ENCODE measurements at regions not wholly inside any gene's neighbourhood (a gene's known extent, or its start where the extent isn't known, plus 50 kb on each side); places are given as distances from the start of the nearest gene placed in this dataset.

- H3K9me3 ChIP-seq (ENCODE audit: control insufficient read depth in 1 of 2, insufficient read depth in 1 of 2, low read length in 2 of 2): no peaks in the 10 kb centered on the region
- H3K4me3 ChIP-seq (ENCODE audit: low read length): no peak overlapping the region
- no peaks in the 10 kb centered on the region for H3K36me3 Mint-ChIP-seq (ENCODE audit: low read depth)
- TF ChIP-seq CTCF (IDR thresholded peaks at IDR 0.05): no peak
- no peak for DNase-seq
- ChIA-PET POLR2A (no interaction called here), CTCF (interaction anchor here (1.5 kb wide), 1 partner anchor 11 kb away, joined by 3 read pairs; no protein-coding TSS in a partner anchor)
- H3K4me3 Mint-ChIP-seq: no peak overlapping the region
- no peaks in the 10 kb centered on the region for H3K9me3 Mint-ChIP-seq
- no peaks in the 10 kb centered on the region for H3K36me3 ChIP-seq (ENCODE audit: insufficient read depth, low read length)
- no peak overlapping the region for H3K27ac Mint-ChIP-seq
- H3K27ac ChIP-seq (ENCODE audit: low read depth in 1 of 2, low read length in 2 of 2): no peak overlapping the region
- no peaks in the 10 kb centered on the region for H3K4me1 ChIP-seq (ENCODE audit: insufficient read depth, low read length)
- no peaks in the 10 kb centered on the region for H3K27me3 ChIP-seq (ENCODE audit: control insufficient read depth in 1 of 2, insufficient read depth in 2 of 2, low read length in 2 of 2)
- H3K4me1 Mint-ChIP-seq (ENCODE audit: low read depth): no peaks in the 10 kb centered on the region
- ATAC-seq (ENCODE audit: poor library complexity): no peak
- intact Hi-C loops (cut with DNase I, micrococcal nuclease): no loop called here
- no peaks in the 10 kb centered on the region for H3K27me3 Mint-ChIP-seq
These were observed 935.5 kb downstream of the TMTC2 start for GRCh38 chr12:83622205-83622604.

- Histone ChIP-seq H3K4me1 (ENCODE audit: insufficient read depth, low read length) (no peaks in the 10 kb centered on the region), H3K36me3 (ENCODE audit: insufficient read depth, low read length) (no peaks in the 10 kb centered on the region), H3K4me3 (ENCODE audit: low read length) (no peak overlapping the region), H3K9me3 (ENCODE audit: control insufficient read depth in 1 of 2, insufficient read depth in 1 of 2, low read length in 2 of 2) (no peaks in the 10 kb centered on the region), H3K27me3 (ENCODE audit: control insufficient read depth in 1 of 2, insufficient read depth in 2 of 2, low read length in 2 of 2) (no peaks in the 10 kb centered on the region), H3K27ac (ENCODE audit: low read depth in 1 of 2, low read length in 2 of 2) (no peak overlapping the region)
- no peaks in the 10 kb centered on the region for H3K36me3 Mint-ChIP-seq (ENCODE audit: low read depth)
- H3K4me3 Mint-ChIP-seq: no peak overlapping the region
- peaks cover 3% of the 10 kb centered on the region for H3K9me3 Mint-ChIP-seq
- no peak overlapping the region for H3K27ac Mint-ChIP-seq
- H3K27me3 Mint-ChIP-seq: no peaks in the 10 kb centered on the region
- TF ChIP-seq CTCF (IDR thresholded peaks at IDR 0.05): no peak
- CTCF ChIA-PET: no interaction called here
- POLR2A ChIA-PET: no interaction called here
- no peaks in the 10 kb centered on the region for H3K4me1 Mint-ChIP-seq (ENCODE audit: low read depth)
- DNase-seq (no peak), ATAC-seq (ENCODE audit: poor library complexity) (no peak)
- intact Hi-C loops (cut with DNase I, micrococcal nuclease): no loop called here
These were observed 933.3 kb downstream of the TMTC2 start for GRCh38 chr12:83619973-83620372.

- ChIA-PET POLR2A (interaction anchor here (0.6 kb wide), 1 partner anchor 13 kb away, joined by 3 read pairs; no protein-coding TSS in a partner anchor), CTCF (no interaction called here)
- H3K36me3 Mint-ChIP-seq (ENCODE audit: low read depth): no peaks in the 10 kb centered on the region
- Histone ChIP-seq H3K27ac (ENCODE audit: low read depth in 1 of 2, low read length in 2 of 2) (no peak overlapping the region), H3K9me3 (ENCODE audit: control insufficient read depth in 1 of 2, insufficient read depth in 1 of 2, low read length in 2 of 2) (peaks cover 0 to 4% of the 10 kb centered on the region in 2 experiments), H3K27me3 (ENCODE audit: control insufficient read depth in 1 of 2, insufficient read depth in 2 of 2, low read length in 2 of 2) (no peaks in the 10 kb centered on the region), H3K36me3 (ENCODE audit: insufficient read depth, low read length) (no peaks in the 10 kb centered on the region), H3K4me1 (ENCODE audit: insufficient read depth, low read length) (no peaks in the 10 kb centered on the region), H3K4me3 (ENCODE audit: low read length) (no peak overlapping the region)
- no peak for ATAC-seq (ENCODE audit: poor library complexity)
- no peak for DNase-seq
- no peak overlapping the region for H3K27ac Mint-ChIP-seq
- H3K27me3 Mint-ChIP-seq: no peaks in the 10 kb centered on the region
- TF ChIP-seq CTCF (IDR thresholded peaks at IDR 0.05): no peak
- H3K4me3 Mint-ChIP-seq: no peak overlapping the region
- peaks cover 3% of the 10 kb centered on the region for H3K9me3 Mint-ChIP-seq
- intact Hi-C loops (cut with DNase I, micrococcal nuclease): no loop called here
- H3K4me1 Mint-ChIP-seq (ENCODE audit: low read depth): no peaks in the 10 kb centered on the region
These were observed 928.4 kb downstream of the TMTC2 start for GRCh38 chr12:83615152-83615551.

Data from CD4-positive, alpha-beta T cell (primary cell).